DOHH2 (cell line): ENCODE measurements at regions not wholly inside any gene's neighbourhood (a gene's known extent, or its start where the extent isn't known, plus 50 kb on each side); places are given as distances from the start of the nearest gene placed in this dataset.

ENCODE experiments used
- H3F3A ChIP-seq: fragments of 200-600 bp; sonication (generic), shearing (Covaris generic); 2 replicates; pipeline ENCODE4 v1.6.0; 2016; ENCODE audit warnings: antibody characterized with exemption, mild to moderate bottlenecking; ENCODE audit not compliant: control insufficient read depth, insufficient read depth
- H3K27ac ChIP-seq: fragments of 200-600 bp; sonication (generic); 2 replicates; pipeline ENCODE4 v1.5.1; 2014; ENCODE audit warnings: low read depth, mild to moderate bottlenecking, low read length, moderate library complexity
- H3K27me3 ChIP-seq: fragments of 200-600 bp; sonication (generic); 2 replicates; pipeline ENCODE4 v1.6.1; 2014; ENCODE audit warnings: mild to moderate bottlenecking, low read length, mixed read lengths; ENCODE audit not compliant: control insufficient read depth
- H3K36me3 ChIP-seq: fragments of 200-600 bp; sonication (generic); 2 replicates; pipeline ENCODE4 v1.6.1; 2014; ENCODE audit warnings: mild to moderate bottlenecking, low read length, moderate library complexity, mixed read lengths; ENCODE audit not compliant: control insufficient read depth
- H3K4me1 ChIP-seq: fragments of 200-600 bp; sonication (generic); 2 replicates; pipeline ENCODE4 v1.6.1; 2014; ENCODE audit warnings: mild to moderate bottlenecking, low read length, mixed read lengths; ENCODE audit not compliant: control insufficient read depth
- H3K4me2 ChIP-seq: fragments of 200-600 bp; sonication (generic); 2 replicates; pipeline ENCODE4 v1.6.0; 2014; ENCODE audit warnings: mild to moderate bottlenecking, low read length, moderate library complexity
- H3K4me3 ChIP-seq: fragments of 200-600 bp; sonication (generic); 2 replicates; pipeline ENCODE4 v1.5.1; 2014; ENCODE audit warnings: mild to moderate bottlenecking, low read length, mixed read lengths
- H3K79me2 ChIP-seq: fragments of 200-600 bp; sonication (generic); 2 replicates; pipeline ENCODE4 v1.6.1; 2014; ENCODE audit warnings: mild to moderate bottlenecking, low read length, mixed read lengths; ENCODE audit not compliant: control insufficient read depth
- H3K9me2 ChIP-seq: fragments of 200-600 bp; sonication (generic); replicated peaks from 2 replicates; pipeline ENCODE4 v1.6.1; 2014; ENCODE audit warnings: mild to moderate bottlenecking, low read length, mixed read lengths; ENCODE audit not compliant: control insufficient read depth
- H3K9me3 ChIP-seq: fragments of 200-600 bp; sonication (generic); 2 replicates; pipeline ENCODE4 v1.6.1; 2014; ENCODE audit warnings: antibody characterized with exemption, low read length, mixed read lengths; ENCODE audit not compliant: control insufficient read depth, insufficient read depth
- H4K20me1 ChIP-seq: fragments of 200-600 bp; sonication (generic); 2 replicates; pipeline ENCODE4 v1.6.0; 2014; ENCODE audit warnings: low read depth, mild to moderate bottlenecking, antibody characterized with exemption, low read length, moderate library complexity; ENCODE audit not compliant: control insufficient read depth, insufficient read depth
- EZH2phosphoT487 ChIP-seq: fragments of 200-600 bp; sonication (generic); IDR thresholded peaks from 2 replicates; pipeline ENCODE4 v1.6.1; 2017; ENCODE audit warnings: borderline replicate concordance, mild to moderate bottlenecking, antibody characterized with exemption, low read length, moderate library complexity, mixed read lengths
- TF ChIP-seq, protein P1 (sequence below): fragments of 200-600 bp; sonication (generic); IDR thresholded peaks from one replicate; pipeline ENCODE4 v1.5.1; 2014; ENCODE audit warnings: antibody characterized with exemption, mild to moderate bottlenecking, low read depth, low read length; ENCODE audit not compliant: poor library complexity, severe bottlenecking

DNA sequence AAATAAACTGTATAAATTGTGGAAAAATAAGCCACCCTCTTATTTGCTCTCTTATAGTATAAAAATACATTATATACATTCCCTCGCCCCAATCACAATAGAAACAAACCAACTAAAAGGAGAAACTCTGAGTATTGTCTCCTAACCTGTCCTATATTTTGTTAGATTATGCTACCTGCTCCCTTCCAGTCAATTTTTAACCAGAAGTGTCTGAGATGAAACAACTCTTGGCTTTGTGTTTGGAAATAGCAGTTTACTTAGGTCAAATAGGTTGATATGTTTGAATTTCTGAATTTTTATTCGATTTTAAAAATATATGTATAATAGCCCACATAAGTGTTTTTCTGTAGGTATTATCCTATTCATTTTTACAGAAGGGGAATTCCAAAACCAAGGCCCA lies 475.0 kb upstream of the ZNF462 start:
- no peaks in the 10 kb centered on the region for H3K4me1 ChIP-seq
- no peak overlapping the region for H3K27ac ChIP-seq
- H3K9me2 ChIP-seq, result no peaks in the 10 kb centered on the region
- no peaks in the 10 kb centered on the region for H3K9me3 ChIP-seq
- TF ChIP-seq, protein P1, sequence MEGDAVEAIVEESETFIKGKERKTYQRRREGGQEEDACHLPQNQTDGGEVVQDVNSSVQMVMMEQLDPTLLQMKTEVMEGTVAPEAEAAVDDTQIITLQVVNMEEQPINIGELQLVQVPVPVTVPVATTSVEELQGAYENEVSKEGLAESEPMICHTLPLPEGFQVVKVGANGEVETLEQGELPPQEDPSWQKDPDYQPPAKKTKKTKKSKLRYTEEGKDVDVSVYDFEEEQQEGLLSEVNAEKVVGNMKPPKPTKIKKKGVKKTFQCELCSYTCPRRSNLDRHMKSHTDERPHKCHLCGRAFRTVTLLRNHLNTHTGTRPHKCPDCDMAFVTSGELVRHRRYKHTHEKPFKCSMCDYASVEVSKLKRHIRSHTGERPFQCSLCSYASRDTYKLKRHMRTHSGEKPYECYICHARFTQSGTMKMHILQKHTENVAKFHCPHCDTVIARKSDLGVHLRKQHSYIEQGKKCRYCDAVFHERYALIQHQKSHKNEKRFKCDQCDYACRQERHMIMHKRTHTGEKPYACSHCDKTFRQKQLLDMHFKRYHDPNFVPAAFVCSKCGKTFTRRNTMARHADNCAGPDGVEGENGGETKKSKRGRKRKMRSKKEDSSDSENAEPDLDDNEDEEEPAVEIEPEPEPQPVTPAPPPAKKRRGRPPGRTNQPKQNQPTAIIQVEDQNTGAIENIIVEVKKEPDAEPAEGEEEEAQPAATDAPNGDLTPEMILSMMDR, result no peak
- no peak for TF ChIP-seq EZH2phosphoT487
- H3K4me3 ChIP-seq, result no peak overlapping the region
- no peaks in the 10 kb centered on the region for H3K27me3 ChIP-seq
- no peak overlapping the region for H3K4me2 ChIP-seq
- H3K79me2 ChIP-seq, result no peaks in the 10 kb centered on the region
- H4K20me1 ChIP-seq, result no peaks in the 10 kb centered on the region
- H3F3A ChIP-seq, result no peaks in the 10 kb centered on the region
- no peaks in the 10 kb centered on the region for H3K36me3 ChIP-seq

DNA sequence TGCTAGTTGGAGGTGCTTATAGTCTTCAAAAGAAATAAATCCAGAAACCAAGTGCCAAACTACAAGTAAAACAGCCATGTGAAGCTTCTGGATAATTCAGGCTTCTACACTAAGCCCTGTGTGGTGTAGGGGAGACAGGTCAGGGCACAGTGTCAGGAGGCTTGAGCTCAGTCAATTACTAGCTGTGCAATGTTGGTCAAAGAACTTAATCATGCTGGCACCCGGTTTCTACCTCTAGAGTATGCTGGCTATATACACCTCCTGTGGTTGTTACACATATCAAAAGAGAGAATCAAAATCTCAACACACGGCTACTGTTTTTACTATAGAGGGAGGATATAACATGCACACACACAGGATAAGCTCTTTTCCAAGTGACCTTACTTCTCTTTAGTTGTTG lies 469.7 kb upstream of the ZNF462 start:
- Histone ChIP-seq H3K27me3 (no peaks in the 10 kb centered on the region), H3K4me1 (no peaks in the 10 kb centered on the region), H3K4me2 (no peak overlapping the region), H3K9me2 (no peaks in the 10 kb centered on the region), H3K27ac (no peak overlapping the region), H3K36me3 (no peaks in the 10 kb centered on the region), H3K4me3 (no peak overlapping the region), H3K79me2 (no peaks in the 10 kb centered on the region), H3F3A (no peaks in the 10 kb centered on the region), H3K9me3 (no peaks in the 10 kb centered on the region), H4K20me1 (no peaks in the 10 kb centered on the region)
- no peak for TF ChIP-seq EZH2phosphoT487
- TF ChIP-seq, protein P1, result no peak

DNA sequence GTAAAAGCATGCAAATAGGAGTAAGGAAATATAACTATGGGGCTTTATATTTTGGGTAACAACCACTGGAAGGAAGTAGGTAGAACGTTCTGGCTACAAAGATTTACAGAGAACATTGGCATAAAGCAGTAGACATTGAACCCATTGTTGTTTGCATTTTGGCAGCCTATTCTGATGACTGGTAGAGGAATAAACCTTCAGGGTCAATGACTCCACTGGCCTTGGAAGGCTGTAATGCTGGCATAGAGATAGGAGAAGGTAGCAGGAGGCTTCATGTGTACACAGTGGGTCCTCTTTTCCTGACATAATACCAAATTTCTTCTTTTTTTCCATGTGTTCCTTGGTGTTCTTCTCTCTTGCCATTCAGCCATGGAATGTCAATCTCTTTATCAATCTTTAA lies 462.8 kb upstream of the ZNF462 start:
- TF ChIP-seq, protein P1, result no peak
- TF ChIP-seq EZH2phosphoT487, result no peak
- no peaks in the 10 kb centered on the region for H3K9me2 ChIP-seq
- H3K4me2 ChIP-seq, result no peak overlapping the region
- H3K27me3 ChIP-seq, result no peaks in the 10 kb centered on the region
- no peaks in the 10 kb centered on the region for H3K36me3 ChIP-seq
- H4K20me1 ChIP-seq, result no peaks in the 10 kb centered on the region
- no peak overlapping the region for H3K4me3 ChIP-seq
- H3K27ac ChIP-seq, result no peak overlapping the region
- H3F3A ChIP-seq, result no peaks in the 10 kb centered on the region
- no peaks in the 10 kb centered on the region for H3K4me1 ChIP-seq
- H3K9me3 ChIP-seq, result no peaks in the 10 kb centered on the region
- H3K79me2 ChIP-seq, result no peaks in the 10 kb centered on the region

DNA sequence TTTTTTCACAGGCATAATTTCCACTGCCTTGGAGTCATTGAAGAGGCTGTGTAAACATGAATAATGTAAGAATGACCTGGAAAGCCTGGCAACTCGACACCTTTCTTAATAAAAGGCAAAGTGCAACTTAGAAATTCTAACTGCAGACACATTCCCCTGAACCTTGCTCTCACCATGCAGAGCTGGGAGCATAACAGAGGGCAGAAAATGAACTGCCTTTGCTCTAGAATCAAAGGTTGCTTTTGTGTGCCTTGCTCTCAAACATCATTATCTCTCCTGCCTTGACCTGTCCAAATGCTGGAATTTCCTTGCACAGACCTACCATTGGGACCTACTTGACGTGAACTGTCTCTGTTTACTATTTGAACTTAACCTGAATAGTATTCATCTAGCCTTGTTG lies 462.0 kb upstream of the ZNF462 start:
- Histone ChIP-seq H4K20me1 (no peaks in the 10 kb centered on the region), H3K4me3 (no peak overlapping the region), H3K9me2 (no peaks in the 10 kb centered on the region), H3K9me3 (no peaks in the 10 kb centered on the region), H3K4me1 (no peaks in the 10 kb centered on the region), H3K36me3 (no peaks in the 10 kb centered on the region), H3K4me2 (no peak overlapping the region), H3K27me3 (no peaks in the 10 kb centered on the region), H3K27ac (no peak overlapping the region), H3K79me2 (no peaks in the 10 kb centered on the region), H3F3A (no peaks in the 10 kb centered on the region)
- TF ChIP-seq EZH2phosphoT487, result no peak
- TF ChIP-seq, protein P1, result no peak
